ENCODE measurements at regions not wholly inside any gene's neighbourhood (a gene's known extent, or its start where the extent isn't known, plus 50 kb on each side); places are given as distances from the start of the nearest gene placed in this dataset.

DNA sequence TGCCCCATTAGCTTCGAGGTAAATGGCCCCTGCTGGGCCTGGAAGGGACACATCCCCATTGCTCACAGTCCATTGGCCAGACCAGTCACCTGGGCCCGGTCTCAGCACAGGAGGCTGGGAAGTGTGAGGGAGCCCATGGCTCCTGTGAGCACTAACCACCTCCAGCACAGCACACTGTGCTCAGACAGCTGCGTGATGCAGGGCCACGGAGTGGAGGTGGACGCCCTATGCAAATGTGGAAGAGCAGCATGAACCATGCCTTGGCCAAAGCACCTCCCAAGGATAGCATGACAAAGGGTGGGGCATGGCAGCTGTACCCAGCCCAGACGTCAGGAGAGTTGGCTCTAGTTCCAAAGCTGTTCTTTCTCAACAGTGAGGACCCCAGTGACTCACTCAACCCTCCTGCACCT is 120.1 kb upstream of the ZMIZ1 start:
- peaks cover 11% of the 10 kb centered on the region for H3K9me3 Mint-ChIP-seq (ENCODE audit: unreplicated experiment)

GRCh38 chr10:78950656-78951587 is 117.8 kb upstream of the ZMIZ1 start:
- H3K4me3 Mint-ChIP-seq (ENCODE audit: unreplicated experiment): no peak overlapping the region
- peaks cover 8% of the 10 kb centered on the region for H3K27me3 Mint-ChIP-seq (ENCODE audit: unreplicated experiment)
- no peak for TF ChIP-seq CTCF (IDR thresholded peaks at IDR 0.05; ENCODE audit: partially characterized antibody, unreplicated experiment)
- H3K4me1 Mint-ChIP-seq (ENCODE audit: low read depth, unreplicated experiment): no peaks in the 10 kb centered on the region
- DNase-seq: no peak
- peaks cover 5% of the 10 kb centered on the region for H3K9me3 Mint-ChIP-seq (ENCODE audit: unreplicated experiment)
- H3K36me3 Mint-ChIP-seq (ENCODE audit: unreplicated experiment): no peaks in the 10 kb centered on the region
- no peak overlapping the region for H3K27ac Mint-ChIP-seq (ENCODE audit: unreplicated experiment)

More for the DNA sequence above, 120.1 kb upstream of the ZMIZ1 start:
- TF ChIP-seq CTCF (IDR thresholded peaks at IDR 0.05; ENCODE audit: partially characterized antibody, unreplicated experiment): no peak
- Mint-ChIP-seq H3K27ac (ENCODE audit: unreplicated experiment) (no peak overlapping the region), H3K27me3 (ENCODE audit: unreplicated experiment) (peaks cover 14% of the 10 kb centered on the region), H3K4me3 (ENCODE audit: unreplicated experiment) (no peak overlapping the region), H3K36me3 (ENCODE audit: unreplicated experiment) (peaks cover 5% of the 10 kb centered on the region), H3K4me1 (ENCODE audit: low read depth, unreplicated experiment) (peaks cover 5% of the 10 kb centered on the region)
- no peak for DNase-seq

- H3K9me3 Mint-ChIP-seq (ENCODE audit: unreplicated experiment): peaks cover 5% of the 10 kb centered on the region
- H3K4me1 Mint-ChIP-seq (ENCODE audit: low read depth, unreplicated experiment): no peaks in the 10 kb centered on the region
- H3K27me3 Mint-ChIP-seq (ENCODE audit: unreplicated experiment): peaks cover 8% of the 10 kb centered on the region
- no peak overlapping the region for H3K4me3 Mint-ChIP-seq (ENCODE audit: unreplicated experiment)
- DNase-seq: no peak
- no peak for TF ChIP-seq CTCF (IDR thresholded peaks at IDR 0.05; ENCODE audit: partially characterized antibody, unreplicated experiment)
- H3K27ac Mint-ChIP-seq (ENCODE audit: unreplicated experiment): no peak overlapping the region
- no peaks in the 10 kb centered on the region for H3K36me3 Mint-ChIP-seq (ENCODE audit: unreplicated experiment)
Observed at GRCh38 chr10:78952030-78952429, 116.7 kb upstream of the ZMIZ1 start.

GRCh38 chr10:78952686-78953085 is 116.1 kb upstream of the ZMIZ1 start:
- no peak overlapping the region for H3K4me3 Mint-ChIP-seq (ENCODE audit: unreplicated experiment)
- no peak for DNase-seq
- no peak overlapping the region for H3K27ac Mint-ChIP-seq (ENCODE audit: unreplicated experiment)
- no peaks in the 10 kb centered on the region for H3K4me1 Mint-ChIP-seq (ENCODE audit: low read depth, unreplicated experiment)
- peaks cover 8% of the 10 kb centered on the region for H3K27me3 Mint-ChIP-seq (ENCODE audit: unreplicated experiment)
- peaks cover 5% of the 10 kb centered on the region for H3K9me3 Mint-ChIP-seq (ENCODE audit: unreplicated experiment)
- TF ChIP-seq CTCF (IDR thresholded peaks at IDR 0.05; ENCODE audit: partially characterized antibody, unreplicated experiment): no peak
- H3K36me3 Mint-ChIP-seq (ENCODE audit: unreplicated experiment): no peaks in the 10 kb centered on the region

DNA sequence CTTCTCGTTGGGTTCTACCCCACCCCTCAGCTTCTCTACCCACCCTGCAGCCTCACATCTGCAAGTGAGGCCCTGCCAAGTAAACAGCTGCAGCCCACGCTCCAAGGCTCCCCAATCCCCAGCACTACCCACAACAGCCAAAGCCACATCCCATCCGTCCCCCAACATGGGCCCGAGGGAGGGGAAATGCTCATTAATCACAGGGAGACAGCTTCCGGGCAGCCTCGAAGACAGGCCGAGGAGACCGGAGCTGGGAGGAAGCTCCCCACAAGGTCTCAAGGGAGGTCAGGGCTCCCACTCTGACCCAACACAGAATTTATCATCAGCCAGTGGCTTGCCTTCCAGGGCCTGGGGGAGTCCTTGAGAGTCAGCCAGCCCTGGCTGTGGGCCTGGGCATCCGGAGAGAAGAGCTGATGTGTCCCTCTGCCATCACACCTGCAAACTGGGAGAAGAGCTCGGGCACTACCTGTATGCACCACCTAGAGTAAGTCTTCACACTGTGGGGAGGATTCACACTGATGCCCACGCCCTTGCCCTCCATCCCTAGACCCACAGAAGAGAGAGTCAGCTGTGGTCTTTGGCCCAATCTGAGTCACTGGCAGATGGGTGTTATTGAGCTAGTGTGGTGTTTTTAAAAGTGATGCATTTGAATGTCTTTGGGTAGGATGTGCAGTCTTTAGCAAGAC is 115.5 kb upstream of the ZMIZ1 start:
- H3K4me1 Mint-ChIP-seq (ENCODE audit: low read depth, unreplicated experiment): no peaks in the 10 kb centered on the region
- DNase-seq: no peak
- peaks cover 7% of the 10 kb centered on the region for H3K9me3 Mint-ChIP-seq (ENCODE audit: unreplicated experiment)
- H3K36me3 Mint-ChIP-seq (ENCODE audit: unreplicated experiment): no peaks in the 10 kb centered on the region
- no peak overlapping the region for H3K27ac Mint-ChIP-seq (ENCODE audit: unreplicated experiment)
- no peak for TF ChIP-seq CTCF (IDR thresholded peaks at IDR 0.05; ENCODE audit: partially characterized antibody, unreplicated experiment)
- H3K4me3 Mint-ChIP-seq (ENCODE audit: unreplicated experiment): no peak overlapping the region
- H3K27me3 Mint-ChIP-seq (ENCODE audit: unreplicated experiment): peaks cover 8% of the 10 kb centered on the region
